Adrenal gland (tissue), 9 donors: ENCODE measurements at regions not wholly inside any gene's neighbourhood (a gene's known extent, or its start where the extent isn't known, plus 50 kb on each side); places are given as distances from the start of the nearest gene placed in this dataset.

ENCODE experiments used
- DNase-seq, 7 donors: peaks; one replicate each; pipeline ENCODE4 v3.0.0-alpha.2; 2019 to 2020
- H3K27ac ChIP-seq, 5 donors: fragments of 200-600 bp; sonication (generic) in 4 of 5; 1 replicate in 3 of 5; 2 replicates in 2 of 5; pipeline versions ENCODE4 v1.5.1 to v1.8.0; 2016 to 2020; ENCODE audit warnings: mild to moderate bottlenecking in 1 of 5
- H3K27me3 ChIP-seq: fragments of 200-600 bp; 2 replicates; pipeline ENCODE4 v1.8.0; 2021
- H3K36me3 ChIP-seq, 2 donors: fragments of 200-600 bp; replicated peaks in 1 of 2; 1 replicate in 1 of 2; 2 replicates in 1 of 2; pipeline versions ENCODE4 v1.5.1 to v1.8.0; 2018 to 2022
- H3K4me1 ChIP-seq, 2 donors: fragments of 200-600 bp; replicated peaks in 1 of 2; 1 replicate in 1 of 2; 2 replicates in 1 of 2; pipeline versions ENCODE4 v1.5.1 to v1.8.0; 2018 to 2021
- H3K4me3 ChIP-seq, 4 donors: fragments of 200-600 bp; sonication (generic) in 3 of 4; one replicate each; pipeline ENCODE4 v1.5.1; 2016 to 2018
- H3K9me3 ChIP-seq, 3 donors: fragments of 200-600 bp; sonication (generic) in 1 of 3; replicated peaks in 1 of 3; 1 replicate in 2 of 3; 2 replicates in 1 of 3; pipeline versions ENCODE4 v1.5.1 to v1.8.0; 2016 to 2021
- POLR2A ChIP-seq, 2 donors: fragments of 450-650 bp; IDR thresholded peaks; one replicate each; pipeline ENCODE4 v1.6.1; 2017; ENCODE audit warnings: antibody characterized with exemption in 2 of 2, mild to moderate bottlenecking in 2 of 2, moderate library complexity in 1 of 2
- WGBS, 4 donors: extraction: QIAGEN DNeasy Blood & Tissue Kit in 2 of 4; methylation state at CpG; one replicate each; pipeline versions ENCODE4 v1.1.5 to v1.1.7; 2013 to 2017; 5-methylcytosine and 5-hydroxymethylcytosine counted together
- intact Hi-C, 2 donors: fragments of 100-400 bp; cut with DNase I; formaldehyde crosslinking; loops; one replicate each; pipeline versions ENCODE4 v1.14.1 to v1.15.0; 2022 to 2023
- TF ChIP-seq, protein P1 (sequence below), 6 experiments: fragments of 450-650 bp in 4 of 6; fragments of 200-600 bp in 2 of 6; sonication (generic) in 1 of 6; IDR thresholded peaks; 1 replicate in 5 of 6; 2 replicates in 1 of 6; pipeline versions ENCODE4 v1.5.1 to v1.8.0; 2016 to 2021; ENCODE audit warnings: antibody characterized with exemption in 6 of 6, mild to moderate bottlenecking in 2 of 6, moderate library complexity in 1 of 6
- donor health status: healthy with polysubstance abuse.
- donor health status: Bipolar disorder and iron deficiency.
- donor health status: DM: yes; HTN: yes; CAD: no.
- donor health status: DM: no; HTN: no; CAD: no.
- donor health status: DM: no; HTN: no; CAD: no.

DNA sequence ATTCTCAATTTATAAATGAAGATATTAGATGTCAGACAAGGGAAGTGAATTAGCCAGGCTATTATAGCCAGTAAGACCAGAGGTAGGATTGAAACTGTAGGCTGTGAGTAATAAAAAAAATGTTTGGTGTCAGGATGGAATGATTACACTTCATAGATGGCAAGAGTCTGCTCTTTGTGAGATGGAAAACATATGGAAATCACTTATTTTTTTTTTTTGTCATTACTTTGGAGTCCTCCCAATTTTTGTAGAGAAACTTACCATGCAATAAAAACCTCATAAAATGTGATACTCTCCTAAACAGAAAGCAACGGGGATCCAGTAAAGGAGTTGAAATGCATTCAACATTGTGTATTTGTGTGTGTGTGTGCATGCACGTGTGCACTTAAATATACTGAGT lies 532.7 kb upstream of the CDH8 start:
- Histone ChIP-seq H3K27me3 (no peaks in the 10 kb centered on the region), H3K4me1 (no peaks in the 10 kb centered on the region), H3K4me3 (no peak overlapping the region), H3K27ac (no peak overlapping the region), H3K9me3 (no peaks in the 10 kb centered on the region), H3K36me3 (no peaks in the 10 kb centered on the region)
- no peak for DNase-seq
- intact Hi-C loops: no loop called here
- 79 to 89% (median 86%) methylated on average over 2 of the region's 2 CpGs for WGBS, 4 donors
- TF ChIP-seq, protein P1, sequence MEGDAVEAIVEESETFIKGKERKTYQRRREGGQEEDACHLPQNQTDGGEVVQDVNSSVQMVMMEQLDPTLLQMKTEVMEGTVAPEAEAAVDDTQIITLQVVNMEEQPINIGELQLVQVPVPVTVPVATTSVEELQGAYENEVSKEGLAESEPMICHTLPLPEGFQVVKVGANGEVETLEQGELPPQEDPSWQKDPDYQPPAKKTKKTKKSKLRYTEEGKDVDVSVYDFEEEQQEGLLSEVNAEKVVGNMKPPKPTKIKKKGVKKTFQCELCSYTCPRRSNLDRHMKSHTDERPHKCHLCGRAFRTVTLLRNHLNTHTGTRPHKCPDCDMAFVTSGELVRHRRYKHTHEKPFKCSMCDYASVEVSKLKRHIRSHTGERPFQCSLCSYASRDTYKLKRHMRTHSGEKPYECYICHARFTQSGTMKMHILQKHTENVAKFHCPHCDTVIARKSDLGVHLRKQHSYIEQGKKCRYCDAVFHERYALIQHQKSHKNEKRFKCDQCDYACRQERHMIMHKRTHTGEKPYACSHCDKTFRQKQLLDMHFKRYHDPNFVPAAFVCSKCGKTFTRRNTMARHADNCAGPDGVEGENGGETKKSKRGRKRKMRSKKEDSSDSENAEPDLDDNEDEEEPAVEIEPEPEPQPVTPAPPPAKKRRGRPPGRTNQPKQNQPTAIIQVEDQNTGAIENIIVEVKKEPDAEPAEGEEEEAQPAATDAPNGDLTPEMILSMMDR (IDR thresholded peaks at IDR 0.05): no peak
- TF ChIP-seq POLR2A (IDR thresholded peaks at IDR 0.05): no peak

DNA sequence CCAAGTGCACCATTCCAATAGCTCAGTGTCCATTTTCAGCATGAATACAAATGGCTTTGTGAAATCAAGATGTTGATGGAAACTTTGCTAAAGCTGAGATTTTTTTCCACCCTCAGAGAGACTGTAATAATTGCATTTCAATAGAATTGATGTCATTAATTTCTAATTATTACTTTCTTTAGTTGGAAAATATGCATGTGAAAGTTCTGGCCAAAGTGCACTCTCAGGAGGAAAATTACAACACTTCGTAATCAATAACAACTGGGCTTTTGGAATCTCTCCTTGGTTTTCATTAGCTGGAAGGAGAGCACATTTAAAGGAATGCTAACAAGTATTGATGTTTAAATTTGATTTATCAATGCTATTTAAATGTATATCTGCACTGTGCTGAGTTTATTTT lies 529.5 kb upstream of the CDH8 start:
- DNase-seq: no peak
- Histone ChIP-seq H3K36me3 (no peaks in the 10 kb centered on the region), H3K4me3 (no peak overlapping the region), H3K27me3 (no peaks in the 10 kb centered on the region), H3K9me3 (no peaks in the 10 kb centered on the region), H3K27ac (no peak overlapping the region), H3K4me1 (no peaks in the 10 kb centered on the region)
- 67 to 95% (median 85%) methylated on average over 1 of the region's 1 CpG for WGBS, 4 donors
- TF ChIP-seq, protein P1 (IDR thresholded peaks at IDR 0.05): no peak
- TF ChIP-seq POLR2A (IDR thresholded peaks at IDR 0.05): no peak
- intact Hi-C loops: no loop called here

DNA sequence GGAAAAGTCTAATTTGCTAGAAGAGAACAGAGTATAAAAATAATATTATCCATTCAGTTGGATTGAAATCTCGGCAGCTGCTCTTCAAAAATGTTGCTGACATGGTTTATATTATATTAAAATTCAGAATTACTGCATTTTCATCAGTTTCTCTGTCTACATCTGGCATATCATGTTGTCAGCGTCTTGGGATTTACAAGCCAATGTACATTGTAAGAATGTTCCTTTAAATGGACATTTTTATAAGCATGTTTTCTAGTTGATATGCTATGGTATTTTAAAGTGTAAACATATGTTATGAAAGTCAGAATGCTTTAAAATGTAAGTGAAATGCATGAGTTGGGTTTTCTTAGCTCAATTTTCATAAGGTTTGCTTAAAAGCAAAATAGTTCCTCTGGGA lies 528.1 kb upstream of the CDH8 start:
- DNase-seq: no peak
- Histone ChIP-seq H3K27me3 (no peaks in the 10 kb centered on the region), H3K36me3 (no peaks in the 10 kb centered on the region), H3K9me3 (no peaks in the 10 kb centered on the region), H3K4me1 (no peaks in the 10 kb centered on the region), H3K4me3 (no peak overlapping the region), H3K27ac (no peak overlapping the region)
- intact Hi-C loops: no loop called here
- no peak for TF ChIP-seq POLR2A (IDR thresholded peaks at IDR 0.05)
- TF ChIP-seq, protein P1 (IDR thresholded peaks at IDR 0.05): no peak
- WGBS, 4 donors: 73 to 79% (median 74%) methylated on average over 2 of the region's 2 CpGs

DNA sequence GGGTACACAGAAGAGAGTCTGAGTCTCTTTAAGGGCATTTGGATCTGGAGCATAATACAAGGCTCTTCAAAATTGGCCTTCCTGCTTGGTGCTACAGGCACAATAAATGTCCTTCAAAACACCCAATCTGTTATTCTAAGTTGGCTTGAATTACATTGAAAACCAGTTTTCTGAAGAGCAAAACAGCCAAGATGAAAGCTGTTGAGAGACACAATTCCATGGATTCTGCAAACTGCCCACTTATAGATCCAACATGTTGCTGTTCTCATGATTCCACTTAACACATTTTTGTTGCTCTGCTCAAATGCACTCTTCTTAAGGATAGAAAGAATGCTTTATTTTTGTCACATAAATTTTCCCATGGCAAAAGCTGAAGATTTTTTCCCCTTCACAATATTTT lies 525.9 kb upstream of the CDH8 start:
- Histone ChIP-seq H3K9me3 (no peaks in the 10 kb centered on the region), H3K4me1 (no peaks in the 10 kb centered on the region), H3K27ac (no peak overlapping the region), H3K36me3 (no peaks in the 10 kb centered on the region), H3K27me3 (no peaks in the 10 kb centered on the region), H3K4me3 (no peak overlapping the region)
- DNase-seq: no peak
- TF ChIP-seq, protein P1 (IDR thresholded peaks at IDR 0.05): no peak
- TF ChIP-seq POLR2A (IDR thresholded peaks at IDR 0.05): no peak
- intact Hi-C loops: no loop called here
